ENCODE measurements at regions not wholly inside any gene's neighbourhood (a gene's known extent, or its start where the extent isn't known, plus 50 kb on each side); places are given as distances from the start of the nearest gene placed in this dataset.

- TF ChIP-seq, protein P1, sequence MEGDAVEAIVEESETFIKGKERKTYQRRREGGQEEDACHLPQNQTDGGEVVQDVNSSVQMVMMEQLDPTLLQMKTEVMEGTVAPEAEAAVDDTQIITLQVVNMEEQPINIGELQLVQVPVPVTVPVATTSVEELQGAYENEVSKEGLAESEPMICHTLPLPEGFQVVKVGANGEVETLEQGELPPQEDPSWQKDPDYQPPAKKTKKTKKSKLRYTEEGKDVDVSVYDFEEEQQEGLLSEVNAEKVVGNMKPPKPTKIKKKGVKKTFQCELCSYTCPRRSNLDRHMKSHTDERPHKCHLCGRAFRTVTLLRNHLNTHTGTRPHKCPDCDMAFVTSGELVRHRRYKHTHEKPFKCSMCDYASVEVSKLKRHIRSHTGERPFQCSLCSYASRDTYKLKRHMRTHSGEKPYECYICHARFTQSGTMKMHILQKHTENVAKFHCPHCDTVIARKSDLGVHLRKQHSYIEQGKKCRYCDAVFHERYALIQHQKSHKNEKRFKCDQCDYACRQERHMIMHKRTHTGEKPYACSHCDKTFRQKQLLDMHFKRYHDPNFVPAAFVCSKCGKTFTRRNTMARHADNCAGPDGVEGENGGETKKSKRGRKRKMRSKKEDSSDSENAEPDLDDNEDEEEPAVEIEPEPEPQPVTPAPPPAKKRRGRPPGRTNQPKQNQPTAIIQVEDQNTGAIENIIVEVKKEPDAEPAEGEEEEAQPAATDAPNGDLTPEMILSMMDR (IDR thresholded peaks at IDR 0.05; ENCODE audit: control extremely low read depth in 1 of 3, insufficient read depth in 1 of 3, low read depth in 1 of 3, low read length in 3 of 3), result no peak
- no peak for TF ChIP-seq SP4 (IDR thresholded peaks at IDR 0.05; ENCODE audit: low read length)
- TF ChIP-seq CHD1 (IDR thresholded peaks at IDR 0.05; ENCODE audit: low read depth, low read length), result no peak
- TF ChIP-seq, protein P2, sequence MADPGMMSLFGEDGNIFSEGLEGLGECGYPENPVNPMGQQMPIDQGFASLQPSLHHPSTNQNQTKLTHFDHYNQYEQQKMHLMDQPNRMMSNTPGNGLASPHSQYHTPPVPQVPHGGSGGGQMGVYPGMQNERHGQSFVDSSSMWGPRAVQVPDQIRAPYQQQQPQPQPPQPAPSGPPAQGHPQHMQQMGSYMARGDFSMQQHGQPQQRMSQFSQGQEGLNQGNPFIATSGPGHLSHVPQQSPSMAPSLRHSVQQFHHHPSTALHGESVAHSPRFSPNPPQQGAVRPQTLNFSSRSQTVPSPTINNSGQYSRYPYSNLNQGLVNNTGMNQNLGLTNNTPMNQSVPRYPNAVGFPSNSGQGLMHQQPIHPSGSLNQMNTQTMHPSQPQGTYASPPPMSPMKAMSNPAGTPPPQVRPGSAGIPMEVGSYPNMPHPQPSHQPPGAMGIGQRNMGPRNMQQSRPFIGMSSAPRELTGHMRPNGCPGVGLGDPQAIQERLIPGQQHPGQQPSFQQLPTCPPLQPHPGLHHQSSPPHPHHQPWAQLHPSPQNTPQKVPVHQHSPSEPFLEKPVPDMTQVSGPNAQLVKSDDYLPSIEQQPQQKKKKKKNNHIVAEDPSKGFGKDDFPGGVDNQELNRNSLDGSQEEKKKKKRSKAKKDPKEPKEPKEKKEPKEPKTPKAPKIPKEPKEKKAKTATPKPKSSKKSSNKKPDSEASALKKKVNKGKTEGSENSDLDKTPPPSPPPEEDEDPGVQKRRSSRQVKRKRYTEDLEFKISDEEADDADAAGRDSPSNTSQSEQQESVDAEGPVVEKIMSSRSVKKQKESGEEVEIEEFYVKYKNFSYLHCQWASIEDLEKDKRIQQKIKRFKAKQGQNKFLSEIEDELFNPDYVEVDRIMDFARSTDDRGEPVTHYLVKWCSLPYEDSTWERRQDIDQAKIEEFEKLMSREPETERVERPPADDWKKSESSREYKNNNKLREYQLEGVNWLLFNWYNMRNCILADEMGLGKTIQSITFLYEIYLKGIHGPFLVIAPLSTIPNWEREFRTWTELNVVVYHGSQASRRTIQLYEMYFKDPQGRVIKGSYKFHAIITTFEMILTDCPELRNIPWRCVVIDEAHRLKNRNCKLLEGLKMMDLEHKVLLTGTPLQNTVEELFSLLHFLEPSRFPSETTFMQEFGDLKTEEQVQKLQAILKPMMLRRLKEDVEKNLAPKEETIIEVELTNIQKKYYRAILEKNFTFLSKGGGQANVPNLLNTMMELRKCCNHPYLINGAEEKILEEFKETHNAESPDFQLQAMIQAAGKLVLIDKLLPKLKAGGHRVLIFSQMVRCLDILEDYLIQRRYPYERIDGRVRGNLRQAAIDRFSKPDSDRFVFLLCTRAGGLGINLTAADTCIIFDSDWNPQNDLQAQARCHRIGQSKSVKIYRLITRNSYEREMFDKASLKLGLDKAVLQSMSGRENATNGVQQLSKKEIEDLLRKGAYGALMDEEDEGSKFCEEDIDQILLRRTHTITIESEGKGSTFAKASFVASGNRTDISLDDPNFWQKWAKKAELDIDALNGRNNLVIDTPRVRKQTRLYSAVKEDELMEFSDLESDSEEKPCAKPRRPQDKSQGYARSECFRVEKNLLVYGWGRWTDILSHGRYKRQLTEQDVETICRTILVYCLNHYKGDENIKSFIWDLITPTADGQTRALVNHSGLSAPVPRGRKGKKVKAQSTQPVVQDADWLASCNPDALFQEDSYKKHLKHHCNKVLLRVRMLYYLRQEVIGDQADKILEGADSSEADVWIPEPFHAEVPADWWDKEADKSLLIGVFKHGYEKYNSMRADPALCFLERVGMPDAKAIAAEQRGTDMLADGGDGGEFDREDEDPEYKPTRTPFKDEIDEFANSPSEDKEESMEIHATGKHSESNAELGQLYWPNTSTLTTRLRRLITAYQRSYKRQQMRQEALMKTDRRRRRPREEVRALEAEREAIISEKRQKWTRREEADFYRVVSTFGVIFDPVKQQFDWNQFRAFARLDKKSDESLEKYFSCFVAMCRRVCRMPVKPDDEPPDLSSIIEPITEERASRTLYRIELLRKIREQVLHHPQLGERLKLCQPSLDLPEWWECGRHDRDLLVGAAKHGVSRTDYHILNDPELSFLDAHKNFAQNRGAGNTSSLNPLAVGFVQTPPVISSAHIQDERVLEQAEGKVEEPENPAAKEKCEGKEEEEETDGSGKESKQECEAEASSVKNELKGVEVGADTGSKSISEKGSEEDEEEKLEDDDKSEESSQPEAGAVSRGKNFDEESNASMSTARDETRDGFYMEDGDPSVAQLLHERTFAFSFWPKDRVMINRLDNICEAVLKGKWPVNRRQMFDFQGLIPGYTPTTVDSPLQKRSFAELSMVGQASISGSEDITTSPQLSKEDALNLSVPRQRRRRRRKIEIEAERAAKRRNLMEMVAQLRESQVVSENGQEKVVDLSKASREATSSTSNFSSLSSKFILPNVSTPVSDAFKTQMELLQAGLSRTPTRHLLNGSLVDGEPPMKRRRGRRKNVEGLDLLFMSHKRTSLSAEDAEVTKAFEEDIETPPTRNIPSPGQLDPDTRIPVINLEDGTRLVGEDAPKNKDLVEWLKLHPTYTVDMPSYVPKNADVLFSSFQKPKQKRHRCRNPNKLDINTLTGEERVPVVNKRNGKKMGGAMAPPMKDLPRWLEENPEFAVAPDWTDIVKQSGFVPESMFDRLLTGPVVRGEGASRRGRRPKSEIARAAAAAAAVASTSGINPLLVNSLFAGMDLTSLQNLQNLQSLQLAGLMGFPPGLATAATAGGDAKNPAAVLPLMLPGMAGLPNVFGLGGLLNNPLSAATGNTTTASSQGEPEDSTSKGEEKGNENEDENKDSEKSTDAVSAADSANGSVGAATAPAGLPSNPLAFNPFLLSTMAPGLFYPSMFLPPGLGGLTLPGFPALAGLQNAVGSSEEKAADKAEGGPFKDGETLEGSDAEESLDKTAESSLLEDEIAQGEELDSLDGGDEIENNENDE (IDR thresholded peaks at IDR 0.05; ENCODE audit: insufficient replicate concordance, low read length), result no peak
- no peak for TF ChIP-seq EZH2 (IDR thresholded peaks at IDR 0.05; ENCODE audit: low read depth, low read length, severe bottlenecking)
- no peak for TF ChIP-seq POLR2A (IDR thresholded peaks at IDR 0.05; ENCODE audit: control extremely low read depth in 1 of 2, low read depth in 2 of 2, low read length in 2 of 2)
Observed at GRCh38 chr5:18329328-18329727, 695.1 kb downstream of the TAF11L14 start (continued).

Data from H1 (cell line).